ENCODE measurements at regions not wholly inside any gene's neighbourhood (a gene's known extent, or its start where the extent isn't known, plus 50 kb on each side); places are given as distances from the start of the nearest gene placed in this dataset.
"Not testable (repeated sequence)": the region's sequence is repeated elsewhere in the genome, so short reads cannot be mapped to it uniquely, and the experiment has no call there.

GRCh38 chr7:148514236-148514635, 76.3 kb upstream of the C7orf33 start:
- no peak for DNase-seq (ENCODE audit: low read depth)

GRCh38 chr7:148515237-148515636, 75.3 kb upstream of the C7orf33 start:
- DNase-seq (ENCODE audit: low read depth): no peak

GRCh38 chr7:148515728-148516695, 74.6 kb upstream of the C7orf33 start:
- no peak for DNase-seq (ENCODE audit: low read depth)

- not testable (repeated sequence) for DNase-seq (ENCODE audit: low read depth)
Measured at GRCh38 chr7:148519386-148519785, 71.2 kb upstream of the C7orf33 start.

GRCh38 chr7:148521271-148521670, 69.3 kb upstream of the C7orf33 start:
- no peak for DNase-seq (ENCODE audit: low read depth)

- no peak for DNase-seq (ENCODE audit: low read depth)
Measured at GRCh38 chr7:148523550-148523949, 67.0 kb upstream of the C7orf33 start.

- no peak for DNase-seq (ENCODE audit: low read depth)
Measured at GRCh38 chr7:148524479-148525224, 65.9 kb upstream of the C7orf33 start.

GRCh38 chr7:148527717-148528168, 62.8 kb upstream of the C7orf33 start:
- DNase-seq (ENCODE audit: low read depth): no peak

- DNase-seq (ENCODE audit: low read depth): no peak
Measured at GRCh38 chr7:148535217-148535616, 55.3 kb upstream of the C7orf33 start.

GRCh38 chr7:148537435-148537834, 53.1 kb upstream of the C7orf33 start:
- no peak for DNase-seq (ENCODE audit: low read depth)

GRCh38 chr7:148540041-148540738, 50.4 kb upstream of the C7orf33 start:
- DNase-seq (ENCODE audit: low read depth): no peak

Data from forelimb muscle (tissue), 1 donor.